Breast epithelium (tissue), 4 donors: ENCODE measurements at regions not wholly inside any gene's neighbourhood (a gene's known extent, or its start where the extent isn't known, plus 50 kb on each side); places are given as distances from the start of the nearest gene placed in this dataset.

ENCODE experiments used
- DNase-seq, 2 donors: peaks; one replicate each; pipeline ENCODE4 v3.0.0-alpha.2; 2019; ENCODE audit warnings: low spot score in 2 of 2
- H3K27ac ChIP-seq, 2 donors: fragments of 200-600 bp; sonication (generic) in 1 of 2; one replicate each; pipeline ENCODE4 v1.5.1; 2016 to 2019; ENCODE audit warnings: mild to moderate bottlenecking in 1 of 2
- H3K27me3 ChIP-seq, 2 donors: fragments of 200-600 bp; sonication (generic) in 1 of 2; one replicate each; pipeline versions ENCODE4 v1.5.1 to v1.6.0; 2017 to 2019; ENCODE audit warnings: control low read depth in 1 of 2, mild to moderate bottlenecking in 1 of 2
- H3K36me3 ChIP-seq: fragments of 200-600 bp; one replicate; pipeline ENCODE4 v1.5.1; 2019
- H3K4me1 ChIP-seq, 2 donors: fragments of 200-600 bp; sonication (generic); one replicate each; pipeline ENCODE4 v1.5.1; 2016 to 2019; ENCODE audit warnings: control low read depth in 1 of 2
- H3K4me3 ChIP-seq, 3 donors: fragments of 200-600 bp; sonication (generic); 1 replicate in 2 of 3; 2 replicates in 1 of 3; pipeline ENCODE4 v1.5.1; 2016 to 2019; ENCODE audit warnings: mild to moderate bottlenecking in 3 of 3, moderate library complexity in 2 of 3
- H3K9me3 ChIP-seq, 2 donors: fragments of 200-600 bp; sonication (generic) in 1 of 2; one replicate each; pipeline ENCODE4 v1.5.1; 2016 to 2019; ENCODE audit warnings: control low read depth in 1 of 2
- POLR2A ChIP-seq: fragments of 450-650 bp; IDR thresholded peaks from one replicate; pipeline ENCODE4 v1.6.1; 2016; ENCODE audit warnings: antibody characterized with exemption, mild to moderate bottlenecking, moderate library complexity
- POLR2AphosphoS5 ChIP-seq, 3 donors: sonication (generic); formaldehyde crosslinking; IDR thresholded peaks; one replicate each; pipeline ENCODE4 v1.6.1; 2017; ENCODE audit warnings: antibody characterized with exemption in 3 of 3
- intact Hi-C: fragments of 100-400 bp; cut with DNase I; formaldehyde crosslinking; loops from one replicate; pipeline ENCODE4 v1.15.1; 2023; ENCODE audit warnings: low total_unique reads
- TF ChIP-seq, protein P1 (sequence below), 3 donors: fragments of 450-650 bp; IDR thresholded peaks; one replicate each; pipeline ENCODE4 v1.5.1; 2016 to 2017; ENCODE audit warnings: antibody characterized with exemption in 3 of 3, mild to moderate bottlenecking in 3 of 3, moderate library complexity in 3 of 3

DNA sequence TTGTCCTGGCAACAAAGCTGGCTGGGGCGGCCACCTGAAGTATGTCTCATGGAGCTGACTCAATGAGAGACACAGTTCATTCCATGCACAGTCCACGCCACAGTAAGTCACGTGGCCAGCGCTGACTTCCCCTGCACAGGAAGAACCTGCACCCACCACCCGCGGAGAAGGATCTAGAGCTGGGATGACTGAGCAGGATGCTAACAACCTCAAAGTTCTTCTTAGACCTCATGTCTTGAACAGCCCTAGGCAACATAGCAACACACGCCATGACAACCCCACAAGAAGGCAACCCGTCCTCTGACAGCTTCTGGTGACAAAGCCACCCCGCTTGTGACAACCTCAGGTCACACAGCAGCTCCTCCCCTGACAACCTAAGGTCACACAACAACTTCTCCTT, 76.9 kb upstream of the B3GAT1 start:
- no peak for DNase-seq
- no peaks in the 10 kb centered on the region for H3K27me3 ChIP-seq
- no peaks in the 10 kb centered on the region for H3K4me1 ChIP-seq
- intact Hi-C loops: no loop called here
- H3K36me3 ChIP-seq: no peaks in the 10 kb centered on the region
- H3K9me3 ChIP-seq: no peaks in the 10 kb centered on the region
- no peak overlapping the region for H3K4me3 ChIP-seq
- TF ChIP-seq, protein P1, sequence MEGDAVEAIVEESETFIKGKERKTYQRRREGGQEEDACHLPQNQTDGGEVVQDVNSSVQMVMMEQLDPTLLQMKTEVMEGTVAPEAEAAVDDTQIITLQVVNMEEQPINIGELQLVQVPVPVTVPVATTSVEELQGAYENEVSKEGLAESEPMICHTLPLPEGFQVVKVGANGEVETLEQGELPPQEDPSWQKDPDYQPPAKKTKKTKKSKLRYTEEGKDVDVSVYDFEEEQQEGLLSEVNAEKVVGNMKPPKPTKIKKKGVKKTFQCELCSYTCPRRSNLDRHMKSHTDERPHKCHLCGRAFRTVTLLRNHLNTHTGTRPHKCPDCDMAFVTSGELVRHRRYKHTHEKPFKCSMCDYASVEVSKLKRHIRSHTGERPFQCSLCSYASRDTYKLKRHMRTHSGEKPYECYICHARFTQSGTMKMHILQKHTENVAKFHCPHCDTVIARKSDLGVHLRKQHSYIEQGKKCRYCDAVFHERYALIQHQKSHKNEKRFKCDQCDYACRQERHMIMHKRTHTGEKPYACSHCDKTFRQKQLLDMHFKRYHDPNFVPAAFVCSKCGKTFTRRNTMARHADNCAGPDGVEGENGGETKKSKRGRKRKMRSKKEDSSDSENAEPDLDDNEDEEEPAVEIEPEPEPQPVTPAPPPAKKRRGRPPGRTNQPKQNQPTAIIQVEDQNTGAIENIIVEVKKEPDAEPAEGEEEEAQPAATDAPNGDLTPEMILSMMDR (IDR thresholded peaks at IDR 0.05): no peak
- no peak for TF ChIP-seq POLR2A
- TF ChIP-seq POLR2AphosphoS5 (IDR thresholded peaks at IDR 0.05): no peak
- H3K27ac ChIP-seq: no peak overlapping the region

DNA sequence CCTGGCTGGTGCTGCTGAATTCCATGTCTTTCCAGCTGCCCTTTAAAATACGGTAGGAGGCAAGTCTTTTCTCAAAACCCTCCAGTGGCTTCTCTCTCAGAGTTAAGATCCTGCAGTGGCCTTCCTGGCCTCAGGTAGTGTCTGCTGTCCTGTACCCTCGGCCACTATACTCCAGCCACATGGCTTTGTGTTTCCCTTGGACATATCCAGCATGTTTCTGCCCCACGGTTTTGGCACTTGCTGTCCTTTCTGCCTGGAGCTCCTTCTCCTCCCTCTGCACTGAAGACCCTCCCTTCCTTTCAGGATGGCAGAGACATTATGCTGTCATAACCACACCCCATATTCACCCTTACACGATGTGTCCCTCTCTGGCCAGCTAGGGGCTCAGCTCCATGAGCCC, 76.5 kb upstream of the B3GAT1 start:
- Histone ChIP-seq H3K27ac (no peak overlapping the region), H3K4me3 (no peak overlapping the region), H3K27me3 (no peaks in the 10 kb centered on the region), H3K4me1 (no peaks in the 10 kb centered on the region), H3K9me3 (no peaks in the 10 kb centered on the region), H3K36me3 (no peaks in the 10 kb centered on the region)
- intact Hi-C loops: no loop called here
- TF ChIP-seq POLR2A (no peak), POLR2AphosphoS5 (IDR thresholded peaks at IDR 0.05) (no peak)
- TF ChIP-seq, protein P1 (IDR thresholded peaks at IDR 0.05): no peak
- no peak for DNase-seq

DNA sequence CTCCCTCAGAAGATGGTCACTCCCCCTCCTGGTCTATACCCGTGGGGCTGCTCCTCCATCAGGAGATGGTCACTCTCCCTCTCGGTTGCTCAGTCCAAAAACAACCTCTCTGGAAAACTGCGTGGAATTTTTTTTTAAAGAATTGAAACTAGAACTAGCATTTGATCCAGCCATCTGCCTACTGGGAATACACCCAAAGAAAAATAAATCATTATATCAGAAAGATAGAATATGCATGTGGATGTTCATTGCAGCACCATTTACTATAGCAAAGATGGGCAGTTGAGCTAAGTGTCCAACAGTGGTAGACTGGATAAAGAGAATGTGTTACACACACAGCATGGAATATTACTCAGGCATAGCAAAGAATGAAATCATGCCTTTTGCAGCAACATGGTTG, 75.7 kb upstream of the B3GAT1 start:
- Histone ChIP-seq H3K4me3 (no peak overlapping the region), H3K27ac (no peak overlapping the region), H3K4me1 (no peaks in the 10 kb centered on the region), H3K27me3 (no peaks in the 10 kb centered on the region), H3K36me3 (no peaks in the 10 kb centered on the region), H3K9me3 (no peaks in the 10 kb centered on the region)
- DNase-seq: no peak
- intact Hi-C loops: no loop called here
- TF ChIP-seq, protein P1 (IDR thresholded peaks at IDR 0.05): no peak
- TF ChIP-seq POLR2AphosphoS5 (IDR thresholded peaks at IDR 0.05): no peak
- no peak for TF ChIP-seq POLR2A

DNA sequence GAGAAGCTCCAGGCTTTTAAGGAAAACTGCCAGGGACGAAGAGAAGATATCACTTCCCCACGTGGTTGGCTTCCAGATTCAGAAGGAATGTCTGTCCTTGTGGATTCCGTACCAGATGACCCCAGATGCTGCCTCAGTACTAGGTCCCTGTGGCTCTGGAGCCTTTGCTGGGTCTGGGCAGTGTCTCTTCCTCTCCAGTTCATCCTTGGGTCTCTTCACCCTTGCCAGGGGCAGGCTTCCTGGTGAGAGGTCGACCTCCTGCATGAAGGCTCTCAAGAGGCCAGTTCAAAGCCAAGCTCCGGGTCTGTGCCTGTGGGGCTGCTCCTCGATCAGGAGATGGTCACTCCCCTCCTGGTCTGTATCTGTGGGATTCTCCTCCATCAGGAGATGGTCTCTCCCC, 74.7 kb upstream of the B3GAT1 start:
- Histone ChIP-seq H3K36me3 (no peaks in the 10 kb centered on the region), H3K27me3 (no peaks in the 10 kb centered on the region), H3K4me3 (no peak overlapping the region), H3K4me1 (no peaks in the 10 kb centered on the region), H3K9me3 (no peaks in the 10 kb centered on the region), H3K27ac (no peak overlapping the region)
- no peak for DNase-seq
- TF ChIP-seq, protein P1 (IDR thresholded peaks at IDR 0.05): no peak
- TF ChIP-seq POLR2AphosphoS5 (IDR thresholded peaks at IDR 0.05) (no peak), POLR2A (no peak)
- intact Hi-C loops: no loop called here

DNA sequence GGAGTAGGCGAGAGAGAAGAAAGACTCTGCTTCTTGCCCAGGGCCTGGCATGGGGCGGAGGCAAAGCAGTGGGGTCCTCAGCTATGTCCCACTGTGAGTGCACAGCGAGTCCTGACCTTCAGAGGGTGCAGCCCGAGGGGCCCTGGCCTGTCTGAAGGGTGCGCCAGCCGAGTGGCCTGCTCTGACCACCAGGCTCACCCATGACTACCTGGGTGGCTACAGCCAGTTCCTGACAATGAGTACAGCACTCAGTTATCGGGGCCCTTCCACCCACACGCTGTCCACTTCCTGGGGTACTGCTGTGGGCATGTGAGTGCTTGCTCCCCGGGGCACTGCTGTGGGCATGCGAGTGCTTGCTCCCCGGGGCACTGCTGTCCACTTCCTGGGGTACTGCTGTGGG, 74.1 kb upstream of the B3GAT1 start:
- Histone ChIP-seq H3K4me3 (no peak overlapping the region), H3K9me3 (no peaks in the 10 kb centered on the region), H3K36me3 (no peaks in the 10 kb centered on the region), H3K27me3 (no peaks in the 10 kb centered on the region), H3K27ac (no peak overlapping the region), H3K4me1 (no peaks in the 10 kb centered on the region)
- intact Hi-C loops: no loop called here
- TF ChIP-seq, protein P1 (IDR thresholded peaks at IDR 0.05): no peak
- TF ChIP-seq POLR2AphosphoS5 (IDR thresholded peaks at IDR 0.05) (no peak), POLR2A (no peak)
- no peak for DNase-seq
